Prostate gland (tissue), 2 donors: ENCODE measurements at regions not wholly inside any gene's neighbourhood (a gene's known extent, or its start where the extent isn't known, plus 50 kb on each side); places are given as distances from the start of the nearest gene placed in this dataset.
"Not testable (repeated sequence)": the region's sequence is repeated elsewhere in the genome, so short reads cannot be mapped to it uniquely, and the experiment has no call there.

ENCODE experiments used
- CTCF ChIP-seq, 4 experiments: fragments of 200-600 bp in 2 of 4; fragments of 450-650 bp in 2 of 4; sonication (generic) in 2 of 4; IDR thresholded peaks; 1 replicate in 3 of 4; 2 replicates in 1 of 4; pipeline ENCODE4 v1.5.1; 2016 to 2019; ENCODE audit warnings: antibody characterized with exemption in 4 of 4, mild to moderate bottlenecking in 2 of 4, moderate library complexity in 2 of 4
- POLR2A ChIP-seq: fragments of 450-650 bp; IDR thresholded peaks from one replicate; pipeline ENCODE4 v1.6.1; 2016; ENCODE audit warnings: antibody characterized with exemption, mild to moderate bottlenecking
- POLR2AphosphoS5 ChIP-seq: sonication (generic); formaldehyde crosslinking; IDR thresholded peaks from one replicate; pipeline ENCODE4 v1.6.1; 2017; ENCODE audit warnings: antibody characterized with exemption

GRCh38 chr15:45874566-45874965 lies 239.7 kb downstream of the SQOR start:
- TF ChIP-seq CTCF (IDR thresholded peaks at IDR 0.05); POLR2AphosphoS5; POLR2A: not testable (repeated sequence)
